ENCODE measurements at regions not wholly inside any gene's neighbourhood (a gene's known extent, or its start where the extent isn't known, plus 50 kb on each side); places are given as distances from the start of the nearest gene placed in this dataset.

DNA sequence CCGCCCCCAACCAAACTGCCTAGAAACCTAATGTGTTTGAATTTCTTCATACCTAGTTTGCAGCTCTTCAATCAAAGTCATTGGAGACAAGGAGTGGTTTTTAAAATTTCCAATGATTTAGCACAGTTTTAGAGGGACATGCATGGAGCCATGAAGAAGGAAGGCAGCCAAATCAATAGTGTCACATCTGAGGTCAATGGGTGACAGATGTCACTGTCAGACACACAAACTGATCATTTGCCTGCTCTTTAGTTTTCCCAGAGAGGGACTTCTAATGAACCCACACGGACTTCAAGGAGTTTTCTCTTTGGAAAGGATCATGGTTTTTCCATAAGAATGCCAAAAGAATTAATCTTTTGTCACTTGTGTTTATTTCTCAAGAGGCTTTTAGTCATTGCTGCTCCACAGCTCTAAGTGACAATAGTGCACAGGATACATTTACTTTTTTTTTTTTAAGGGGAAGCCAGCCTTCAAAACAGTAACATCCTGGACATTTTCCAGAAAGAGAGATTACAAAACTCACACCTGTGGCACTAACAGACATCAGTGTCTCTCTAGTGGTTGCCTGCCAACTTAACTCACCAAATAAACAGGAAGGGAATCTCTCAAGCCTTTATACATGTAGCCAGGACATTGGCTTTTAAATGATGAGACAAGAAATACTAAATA, 251.1 kb upstream of the DIAPH2 start:
- TF ChIP-seq, protein P1, sequence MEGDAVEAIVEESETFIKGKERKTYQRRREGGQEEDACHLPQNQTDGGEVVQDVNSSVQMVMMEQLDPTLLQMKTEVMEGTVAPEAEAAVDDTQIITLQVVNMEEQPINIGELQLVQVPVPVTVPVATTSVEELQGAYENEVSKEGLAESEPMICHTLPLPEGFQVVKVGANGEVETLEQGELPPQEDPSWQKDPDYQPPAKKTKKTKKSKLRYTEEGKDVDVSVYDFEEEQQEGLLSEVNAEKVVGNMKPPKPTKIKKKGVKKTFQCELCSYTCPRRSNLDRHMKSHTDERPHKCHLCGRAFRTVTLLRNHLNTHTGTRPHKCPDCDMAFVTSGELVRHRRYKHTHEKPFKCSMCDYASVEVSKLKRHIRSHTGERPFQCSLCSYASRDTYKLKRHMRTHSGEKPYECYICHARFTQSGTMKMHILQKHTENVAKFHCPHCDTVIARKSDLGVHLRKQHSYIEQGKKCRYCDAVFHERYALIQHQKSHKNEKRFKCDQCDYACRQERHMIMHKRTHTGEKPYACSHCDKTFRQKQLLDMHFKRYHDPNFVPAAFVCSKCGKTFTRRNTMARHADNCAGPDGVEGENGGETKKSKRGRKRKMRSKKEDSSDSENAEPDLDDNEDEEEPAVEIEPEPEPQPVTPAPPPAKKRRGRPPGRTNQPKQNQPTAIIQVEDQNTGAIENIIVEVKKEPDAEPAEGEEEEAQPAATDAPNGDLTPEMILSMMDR (IDR thresholded peaks at IDR 0.05; ENCODE audit: borderline replicate concordance, extremely low read depth, low read length, poor library complexity, severe bottlenecking): no peak
- TF ChIP-seq EZH2 (IDR thresholded peaks at IDR 0.05; ENCODE audit: borderline replicate concordance, low read depth, low read length, severe bottlenecking): no peak
